ENCODE measurements at regions not wholly inside any gene's neighbourhood (a gene's known extent, or its start where the extent isn't known, plus 50 kb on each side); places are given as distances from the start of the nearest gene placed in this dataset.

GRCh38 chr6:4371207-4371921 lies 236.0 kb upstream of the ECI2 start (continued):
- TF ChIP-seq ZNF175 (CRISPR knock-in tag; IDR thresholded peaks at IDR 0.05; ENCODE audit: low read depth) = peak; percentile 85
- TF ChIP-seq ZNF384 (IDR thresholded peaks at IDR 0.05; ENCODE audit: low read depth, low read length) = no peak
- TF ChIP-seq TSC22D4 (tag; IDR thresholded peaks at IDR 0.05) = no peak
- no peak for TF ChIP-seq ZNF165 (CRISPR knock-in tag; IDR thresholded peaks at IDR 0.05; ENCODE audit: borderline replicate concordance)
- no peak for TF ChIP-seq PCBP1 (IDR thresholded peaks at IDR 0.05; ENCODE audit: low read depth, low read length, poor library complexity, severe bottlenecking)
- no peak for TF ChIP-seq ELF2 (CRISPR knock-in tag; IDR thresholded peaks at IDR 0.05)
- no peak for TF ChIP-seq CC2D1A (IDR thresholded peaks at IDR 0.05)
- no peak for TF ChIP-seq GTF2A2 (tag; IDR thresholded peaks at IDR 0.05)
- 0 out of 2 replicates have a peak, but pooled peaks have one; percentile 35 for TF ChIP-seq STAT5A (IDR thresholded peaks at IDR 0.05; ENCODE audit: borderline replicate concordance, low read length)
- TF ChIP-seq E2F3 (CRISPR knock-in tag; IDR thresholded peaks at IDR 0.05) = no peak
- TF ChIP-seq FOXK1 (CRISPR knock-in tag; IDR thresholded peaks at IDR 0.05; ENCODE audit: borderline replicate concordance) = no peak
- no peak for TF ChIP-seq JUNB (CRISPR knock-in tag; conservative IDR thresholded peaks at IDR 0.05)
- no peak for TF ChIP-seq SNIP1 (IDR thresholded peaks at IDR 0.05; ENCODE audit: low read depth)
- no peak for TF ChIP-seq BRD4 (IDR thresholded peaks at IDR 0.05)
- no peak; the same call in 1 of the 2 replicates for TF ChIP-seq ZNF431 (CRISPR knock-in tag; IDR thresholded peaks at IDR 0.05)
- no peak for TF ChIP-seq RBM39 (optimal IDR thresholded peaks at IDR 0.05; ENCODE audit: low read depth, low read length)
- TF ChIP-seq ZNF143 (CRISPR knock-in tag; IDR thresholded peaks at IDR 0.05) = no peak
- TF ChIP-seq FOXJ3 (CRISPR knock-in tag; IDR thresholded peaks at IDR 0.05) = no peak
- TF ChIP-seq ARID1B (IDR thresholded peaks at IDR 0.05) = peak; percentile 89
- no peak for TF ChIP-seq MXD1 (CRISPR knock-in tag; IDR thresholded peaks at IDR 0.05; ENCODE audit: borderline replicate concordance, poor library complexity, severe bottlenecking)
- TF ChIP-seq TBL1XR1 (IDR thresholded peaks at IDR 0.05; ENCODE audit: low read length in 2 of 2) = peak in 1 of 2 experiments; percentile 85; a peak in 2 of 4 replicates
- peak; percentile 84 for TF ChIP-seq LCOR (CRISPR knock-in tag; IDR thresholded peaks at IDR 0.05)
- 0 out of 4 replicates have a peak, but pooled peaks of 1 of the 2 experiments have one; percentile 24 for TF ChIP-seq MLX (CRISPR knock-in tag; conservative IDR thresholded peaks at IDR 0.05)
- TF ChIP-seq RBFOX2 (IDR thresholded peaks at IDR 0.05; ENCODE audit: low read depth, low read length) = no peak
- TF ChIP-seq ZNF282 (CRISPR knock-in tag; IDR thresholded peaks at IDR 0.05) = no peak
- no peak; the same call in 1 of the 2 replicates for TF ChIP-seq CBFB (CRISPR knock-in tag; IDR thresholded peaks at IDR 0.05)
- TF ChIP-seq HBP1 (CRISPR knock-in tag; IDR thresholded peaks at IDR 0.05) = no peak
- TF ChIP-seq THRB (CRISPR knock-in tag; conservative IDR thresholded peaks at IDR 0.05) = no peak

All from K562 (cell line).